Activated CD8-positive, alpha-beta memory T cell treated with anti-CD3 and anti-CD28 coated beads, Interleukin-2, amount 50 U/mL, for 24 hours (primary cell): ENCODE measurements at regions not wholly inside any gene's neighbourhood (a gene's known extent, or its start where the extent isn't known, plus 50 kb on each side); places are given as distances from the start of the nearest gene placed in this dataset.
"Not testable (repeated sequence)": the region's sequence is repeated elsewhere in the genome, so short reads cannot be mapped to it uniquely, and the experiment has no call there.

Experiments used
- DNase-seq: peaks from one replicate; pipeline ENCODE4 v3.0.0-alpha.2; 2020; ENCODE audit errors: extremely low read depth

DNA sequence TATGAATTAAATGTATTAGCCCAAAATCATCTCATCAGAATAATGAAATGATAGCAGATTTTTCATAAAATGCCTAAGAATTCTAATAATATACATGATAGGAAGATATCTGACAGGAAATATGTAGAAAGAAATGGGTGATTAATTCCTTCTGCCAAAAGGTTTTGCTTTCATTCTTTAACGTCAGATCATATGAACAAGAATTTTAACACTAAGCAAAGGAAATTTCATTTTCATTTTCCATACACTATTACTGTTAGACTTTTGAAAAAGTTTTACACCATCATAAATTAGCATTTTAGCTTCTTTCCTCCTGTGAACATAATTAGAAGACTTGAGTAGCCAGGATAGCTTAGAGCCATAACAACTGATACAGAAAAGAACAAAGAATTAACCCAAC, 1099.9 kb downstream of the NSUN3 start:
- DNase-seq: no peak

DNA sequence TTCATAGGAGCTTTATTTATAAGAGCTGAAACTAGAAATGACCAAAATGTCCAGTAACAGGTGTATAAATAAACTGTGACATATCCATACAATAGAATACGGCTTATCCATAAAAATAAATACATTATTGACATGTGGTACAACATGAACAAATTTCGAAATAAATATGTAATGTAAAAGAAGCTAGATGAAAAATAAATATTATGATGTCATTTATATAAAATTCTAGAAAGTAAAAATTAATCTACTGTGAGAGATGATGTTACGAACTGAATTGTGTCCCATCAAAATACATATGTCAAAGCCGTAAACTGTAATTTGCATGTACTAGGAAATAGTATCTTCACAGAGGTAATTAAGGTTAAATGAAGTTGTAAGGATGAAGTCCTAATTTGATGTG, 1104.9 kb downstream of the NSUN3 start:
- no peak for DNase-seq

DNA sequence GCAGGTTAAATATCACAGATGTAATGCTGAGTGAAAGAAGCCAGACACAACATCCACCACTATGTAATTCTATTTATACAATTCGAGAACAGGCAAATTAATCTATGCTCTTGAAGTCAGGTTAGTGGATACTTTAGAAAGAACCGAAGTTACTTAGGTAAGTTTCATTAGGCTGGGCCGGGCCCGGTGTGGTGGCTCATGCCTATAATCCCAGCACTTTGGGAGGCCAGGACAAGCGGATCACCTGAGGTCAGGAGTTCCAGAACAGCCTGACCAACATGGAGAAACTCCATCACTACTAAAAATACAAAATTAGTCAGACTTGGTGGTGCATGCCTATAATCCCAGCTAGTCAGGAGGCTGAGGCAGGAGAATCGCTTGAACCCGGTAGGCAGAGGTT, 1105.7 kb downstream of the NSUN3 start:
- no peak for DNase-seq

DNA sequence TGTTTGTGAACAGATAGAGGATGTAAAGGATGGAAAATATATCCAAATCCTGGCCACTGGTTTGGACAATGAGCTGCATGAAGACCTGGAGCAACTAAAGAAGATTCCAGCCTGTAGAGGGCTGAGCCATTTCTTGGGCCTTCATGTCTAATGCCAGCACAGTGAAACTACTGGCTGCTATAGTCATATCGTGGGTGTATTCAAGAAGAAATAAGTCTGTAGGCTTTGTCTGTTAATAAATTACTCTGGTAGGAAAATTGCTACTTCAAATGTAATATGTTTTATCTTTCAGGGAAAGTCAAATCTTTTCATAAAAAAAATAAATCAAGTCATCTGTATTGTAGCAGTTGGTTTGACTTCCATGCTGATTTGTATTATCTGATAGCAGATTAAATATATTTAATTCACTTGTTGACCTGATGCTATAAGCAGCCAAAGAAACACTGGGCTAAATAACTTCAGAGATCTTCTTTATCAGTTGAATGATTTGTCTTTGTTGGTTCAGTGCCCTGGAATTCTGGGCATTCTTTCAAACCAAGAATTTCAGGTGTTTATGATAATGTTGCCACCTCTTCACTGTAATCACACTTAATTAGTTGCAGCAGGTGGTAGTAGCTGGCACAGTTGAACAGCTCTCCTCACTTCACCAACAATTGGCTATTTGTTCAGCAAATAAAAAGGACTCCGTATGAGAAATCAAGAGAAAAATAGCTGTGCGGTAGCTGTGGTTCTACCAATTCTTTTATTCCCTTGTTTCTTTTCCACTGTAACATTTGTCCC, 1109.5 kb downstream of the NSUN3 start:
- no peak for DNase-seq

DNA sequence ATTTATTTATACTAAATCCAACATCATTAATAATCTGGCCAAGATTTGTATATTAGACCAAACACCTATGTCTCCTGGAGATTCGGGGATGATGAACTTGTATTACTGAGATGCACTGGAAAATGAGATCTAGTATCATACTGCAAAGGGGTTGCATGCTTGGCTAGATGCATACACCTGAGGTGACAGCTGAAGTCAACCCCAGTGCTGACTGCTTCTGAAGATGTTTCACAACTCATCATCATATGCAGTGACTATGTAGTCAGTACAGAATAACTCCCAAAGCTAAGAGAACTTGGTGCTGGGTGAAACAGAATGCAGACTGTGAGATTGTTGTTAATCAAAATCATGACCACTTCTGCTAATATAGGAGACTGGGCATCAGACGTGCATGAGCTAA, 1114.2 kb downstream of the NSUN3 start:
- no peak for DNase-seq

DNA sequence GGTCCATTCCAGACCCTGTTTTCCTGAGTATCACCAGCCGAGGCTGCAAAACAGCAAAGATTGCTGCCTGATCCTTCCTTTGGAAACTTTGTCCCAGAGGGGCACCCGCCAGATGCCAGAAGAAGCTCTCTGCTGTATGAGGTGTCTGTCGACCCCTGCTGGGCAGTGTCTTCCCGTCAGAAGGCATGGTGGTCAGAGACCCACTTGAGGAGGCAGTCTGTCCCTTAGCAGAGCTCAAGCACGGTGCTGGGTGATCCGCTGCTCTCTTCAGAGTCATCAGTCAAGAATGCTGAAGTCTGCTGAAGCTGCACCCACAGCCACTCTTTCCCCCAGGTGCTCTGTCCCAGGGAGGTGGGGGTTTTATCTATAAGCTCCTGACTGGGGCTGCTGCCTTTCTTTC, 1121.2 kb downstream of the NSUN3 start:
- DNase-seq: no peak

DNA sequence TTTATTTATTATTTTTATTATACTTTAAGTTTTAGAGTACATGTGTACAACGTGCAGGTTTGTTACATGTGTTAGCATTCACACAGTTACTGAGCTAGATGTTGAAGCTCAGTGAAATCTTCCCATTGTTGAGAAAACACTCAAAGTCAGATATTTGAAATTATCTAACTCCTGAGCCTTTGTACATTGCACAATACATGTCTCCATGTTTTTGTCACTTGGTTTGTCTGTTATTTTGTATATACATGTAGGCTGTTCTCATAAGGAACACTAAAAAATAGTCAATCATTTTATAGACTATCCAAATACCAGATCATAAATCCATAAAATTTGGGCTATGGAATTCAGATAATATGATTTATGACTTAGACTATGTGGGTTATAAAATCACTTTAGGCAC, 1126.5 kb downstream of the NSUN3 start:
- no peak for DNase-seq

DNA sequence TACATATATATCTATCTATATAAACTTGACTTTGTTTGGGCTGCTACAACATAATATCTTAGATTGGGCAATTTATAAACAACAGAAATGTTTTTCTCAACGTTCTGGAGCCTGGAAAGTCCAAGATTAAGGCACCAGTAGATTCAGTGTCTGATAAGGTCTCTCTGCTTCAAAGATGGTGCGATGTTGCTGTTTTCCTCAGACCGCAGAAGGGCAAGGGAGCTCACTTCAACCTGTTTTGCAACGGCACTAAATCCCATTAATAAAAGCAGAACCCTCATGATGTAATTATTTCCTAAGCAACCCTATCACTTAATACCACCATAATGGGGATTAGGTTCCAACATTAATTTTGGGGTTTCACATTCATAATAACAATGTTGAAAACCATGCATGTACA, 1134.8 kb downstream of the NSUN3 start:
- no peak for DNase-seq

DNA sequence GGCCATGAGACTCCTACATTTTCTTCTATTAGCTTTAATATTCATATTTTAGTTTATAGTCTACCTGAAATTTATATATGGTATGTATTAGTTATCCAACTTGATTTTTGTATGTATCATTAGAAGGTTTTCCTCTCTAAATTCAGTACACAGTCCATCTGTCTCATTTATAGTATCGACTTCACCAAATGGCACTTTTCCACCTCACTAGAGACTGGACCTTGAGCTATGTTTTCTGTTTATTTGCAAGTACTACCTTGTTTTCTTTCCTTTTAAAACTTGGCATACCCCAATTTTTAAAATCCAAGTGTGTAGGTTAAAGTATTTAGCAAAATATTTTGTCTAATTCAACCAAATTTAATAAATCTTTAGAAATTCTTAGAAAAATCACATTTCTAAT, 1137.5 kb downstream of the NSUN3 start:
- no peak for DNase-seq

DNA sequence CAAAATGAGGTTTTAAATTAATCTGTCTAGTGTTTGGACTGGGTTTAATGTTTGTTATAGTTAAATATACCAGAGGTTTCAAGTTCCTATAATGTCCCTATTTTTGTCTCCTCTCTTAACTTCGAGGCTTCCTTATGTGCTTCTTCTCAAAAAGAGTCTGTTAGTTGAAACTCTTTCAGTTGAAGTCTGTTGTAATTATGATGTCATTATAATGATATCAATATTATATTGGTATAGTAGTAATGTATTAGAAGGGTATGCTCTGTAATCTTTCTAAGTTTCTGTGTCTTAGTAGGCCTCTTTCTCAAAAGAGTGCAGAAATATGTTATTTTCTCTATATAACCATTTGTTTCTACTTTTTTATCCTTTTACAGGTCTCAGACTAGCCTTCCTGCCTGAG, 1148.0 kb downstream of the NSUN3 start:
- DNase-seq: no peak

DNA sequence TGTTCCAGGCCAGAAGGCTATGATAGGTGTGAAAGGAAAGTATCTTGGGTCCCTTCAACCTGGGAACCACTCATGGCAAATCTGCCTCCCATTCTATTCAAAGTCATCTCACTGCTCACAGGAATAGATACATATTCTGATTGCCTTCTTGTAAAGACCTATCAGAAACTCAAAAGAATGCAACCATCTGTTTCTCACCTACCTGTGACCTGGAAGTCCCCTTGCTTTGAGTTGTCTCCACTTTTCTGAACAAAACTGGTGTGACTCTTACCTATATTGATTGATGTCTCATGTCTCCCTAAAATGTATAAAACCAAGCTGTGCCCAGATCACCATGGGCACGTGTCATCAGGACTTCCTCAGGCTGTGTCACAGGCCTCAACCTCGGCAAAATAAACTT, 1149.3 kb downstream of the NSUN3 start:
- DNase-seq: no peak

DNA sequence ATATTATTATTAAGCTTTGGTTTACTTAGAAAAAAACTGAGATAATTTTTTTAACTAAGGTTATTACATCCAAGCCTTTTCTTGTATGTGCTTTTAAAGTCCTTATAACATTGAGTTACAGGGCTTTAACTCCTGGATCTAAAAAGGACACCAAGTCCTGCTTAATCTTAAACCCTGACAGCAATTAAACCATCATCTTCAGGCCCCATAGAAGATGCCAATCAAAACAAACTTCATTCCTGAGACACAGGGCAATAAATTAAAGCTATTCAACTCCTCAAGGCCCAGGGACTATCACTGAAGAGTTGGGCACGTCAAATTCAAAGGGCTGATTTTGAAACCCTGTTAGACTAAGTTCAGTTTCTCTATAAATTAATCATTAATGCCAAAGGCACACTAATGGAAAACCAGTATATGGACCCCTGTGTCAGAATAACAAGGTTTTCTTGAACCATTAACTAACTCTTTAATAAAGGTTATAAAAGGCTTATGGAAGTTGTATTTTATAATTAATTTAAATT, 1152.6 kb downstream of the NSUN3 start:
- no peak for DNase-seq

DNA sequence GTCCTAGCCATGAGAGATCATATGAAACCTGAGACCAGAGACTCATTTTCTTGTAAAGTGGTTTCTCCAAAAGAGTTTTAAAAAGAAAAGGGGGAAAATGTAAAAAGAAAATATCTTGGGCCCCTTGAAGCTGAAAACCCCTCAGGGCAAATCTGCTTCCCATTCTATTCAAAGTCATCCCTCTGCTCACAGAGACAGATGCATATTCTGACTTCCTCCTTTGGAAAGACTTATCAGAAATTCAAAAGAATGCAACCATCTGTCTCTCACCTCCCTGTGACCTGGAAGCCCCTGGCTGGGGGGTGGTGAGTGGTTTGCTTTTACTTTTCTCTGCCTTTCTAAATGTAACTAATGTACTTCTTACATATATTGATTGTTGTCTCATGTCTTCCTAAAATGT, 1154.8 kb downstream of the NSUN3 start:
- DNase-seq: no peak

DNA sequence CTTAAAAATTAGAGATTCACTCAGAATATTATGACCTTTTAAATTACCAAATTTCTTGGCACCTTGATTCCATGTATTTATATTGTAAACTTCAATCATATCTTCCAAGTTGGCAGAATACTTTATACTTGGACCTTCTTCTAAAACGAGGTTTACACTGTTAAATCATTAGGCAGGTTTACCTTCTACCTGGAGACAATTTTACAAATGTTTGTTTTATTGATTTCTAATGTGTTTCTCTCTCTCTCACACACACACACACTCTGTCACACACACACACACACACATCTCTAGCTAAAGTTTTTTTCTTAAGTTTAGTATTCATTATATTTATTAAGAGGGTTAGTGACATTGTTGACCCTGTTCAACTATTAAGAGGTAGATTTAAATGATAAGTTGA, 1155.6 kb downstream of the NSUN3 start:
- DNase-seq: no peak

DNA sequence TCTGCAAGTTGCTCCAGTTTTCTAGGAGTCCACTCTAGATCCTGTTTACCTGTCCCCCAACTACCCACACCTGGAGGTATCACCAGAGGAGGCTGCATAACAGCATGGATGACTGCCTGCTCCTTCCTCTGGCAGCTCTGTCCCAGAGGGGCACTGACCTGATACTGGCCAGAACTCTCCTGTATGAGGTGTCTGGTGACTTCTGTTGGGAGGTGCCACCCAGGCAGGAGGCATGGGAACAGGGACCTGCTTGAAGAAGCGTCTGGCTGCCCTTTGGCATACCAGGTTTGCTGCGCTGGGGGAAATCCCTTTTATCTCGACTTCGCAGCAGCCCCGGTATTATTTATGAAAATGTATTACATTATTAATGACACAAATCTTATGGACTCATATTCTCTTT, 1163.6 kb downstream of the NSUN3 start:
- DNase-seq: no peak

DNA sequence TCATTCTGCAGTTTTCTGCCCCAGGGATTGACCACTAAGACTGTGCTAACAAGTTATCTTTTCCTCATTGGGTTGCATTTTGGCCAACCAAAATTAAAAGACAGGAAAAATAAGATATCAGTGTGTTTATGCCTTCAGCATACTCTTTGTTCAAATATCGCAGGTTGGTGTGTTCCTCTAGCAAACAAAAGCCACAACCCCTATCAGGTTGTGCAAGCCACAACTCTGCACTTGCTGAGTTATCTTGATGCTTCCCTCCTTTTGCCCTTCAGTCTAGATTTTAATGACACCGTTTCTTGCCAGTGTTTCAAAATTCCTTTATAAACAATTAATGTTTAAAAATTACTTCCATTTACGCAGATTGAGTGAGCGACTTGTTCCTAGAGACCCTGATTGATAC, 1164.2 kb downstream of the NSUN3 start:
- DNase-seq: no peak

DNA sequence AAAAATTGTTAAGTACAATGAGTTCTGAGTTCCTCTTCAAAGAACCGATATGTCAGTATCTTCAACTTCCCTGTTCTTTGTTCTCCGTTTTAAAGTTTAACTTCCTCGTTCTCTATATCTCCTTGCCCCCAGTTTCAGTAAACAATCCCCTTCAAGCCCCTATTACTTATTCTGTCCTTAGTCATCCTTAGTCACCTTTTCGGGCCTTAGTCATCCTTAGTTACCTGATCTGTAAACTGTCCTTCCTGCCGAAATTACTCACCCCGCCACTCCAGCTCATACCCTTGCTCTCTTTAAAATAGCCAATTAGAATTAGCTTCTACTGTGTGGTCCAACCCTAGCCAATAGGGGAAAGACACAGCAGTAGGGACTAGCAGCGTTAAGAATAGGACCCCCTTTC, 1165.6 kb downstream of the NSUN3 start:
- DNase-seq: no peak

DNA sequence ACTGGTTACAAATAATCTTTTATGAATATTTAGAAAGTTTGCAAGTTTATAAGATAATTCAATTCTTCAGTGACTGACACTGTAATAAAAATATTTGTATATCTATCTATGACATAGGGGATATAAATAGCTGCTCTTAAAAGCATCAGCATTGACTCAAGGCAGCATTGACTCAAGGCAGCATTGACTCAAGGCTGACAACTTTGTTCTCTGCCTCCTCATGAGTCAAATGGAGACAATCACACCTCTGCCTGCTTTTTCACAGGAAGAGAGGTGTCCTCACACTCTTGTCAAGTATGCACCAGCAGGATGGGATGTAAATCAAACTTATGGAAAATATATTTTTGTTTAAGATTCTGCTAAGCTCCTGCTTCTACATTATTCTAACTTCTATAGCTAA, 1173.1 kb downstream of the NSUN3 start:
- DNase-seq: no peak

DNA sequence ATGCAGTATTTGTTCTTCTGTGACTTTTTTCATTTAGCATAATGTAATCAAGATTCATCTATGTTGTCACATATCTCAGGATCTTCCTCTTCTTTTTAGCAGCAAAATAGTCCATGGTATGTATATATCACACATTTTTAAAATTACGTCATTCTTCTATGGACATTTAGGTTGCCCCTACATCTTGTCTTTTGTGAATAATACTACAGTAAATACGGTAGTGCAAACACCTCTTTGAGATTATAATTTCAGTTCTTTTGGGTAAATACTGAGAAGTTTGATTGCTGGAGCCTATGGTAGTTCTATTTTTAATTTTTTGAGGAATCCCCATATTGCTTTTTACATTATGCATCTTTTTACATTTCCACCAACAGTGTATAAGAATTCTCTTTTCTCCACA, 1174.9 kb downstream of the NSUN3 start:
- no peak for DNase-seq

DNA sequence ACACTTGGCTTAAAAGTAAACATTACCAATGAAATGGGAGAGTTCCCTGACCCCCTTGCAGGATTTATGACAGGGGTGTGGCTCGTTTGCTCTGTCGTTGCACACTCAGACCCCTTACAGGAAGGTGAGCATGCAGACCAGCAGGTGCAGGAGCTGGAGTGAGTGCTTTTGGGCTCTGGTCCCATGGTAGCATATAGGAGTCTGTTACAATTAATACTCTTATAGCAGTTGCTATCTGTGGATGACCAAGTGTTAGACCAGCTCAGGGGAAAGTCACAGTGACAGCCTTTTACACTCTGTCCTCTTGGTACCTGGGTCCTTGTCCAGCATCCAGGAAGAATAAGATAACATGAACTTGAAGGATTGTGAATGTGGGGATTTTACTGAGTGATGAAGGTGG, 1177.5 kb downstream of the NSUN3 start:
- no peak for DNase-seq

DNA sequence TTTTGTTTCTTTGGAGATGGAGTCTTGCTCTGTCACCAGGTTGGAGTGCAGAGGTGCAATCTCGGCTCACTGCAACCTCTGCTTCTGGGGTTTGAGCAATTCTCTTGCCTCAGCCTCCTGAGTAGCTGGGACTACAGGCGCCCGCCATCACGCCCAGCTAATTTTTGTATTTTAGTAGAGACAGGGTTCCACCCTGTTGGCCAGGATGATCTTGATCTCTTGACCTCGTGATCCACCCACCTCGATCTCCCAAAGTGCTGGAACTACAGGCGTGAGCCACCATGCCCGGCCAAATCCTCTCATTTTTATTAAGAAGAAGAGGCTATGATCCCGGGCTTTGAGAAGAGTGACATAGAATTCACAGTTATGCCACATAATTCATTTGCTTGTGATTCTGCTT, 1178.4 kb downstream of the NSUN3 start:
- not testable (repeated sequence) for DNase-seq

DNA sequence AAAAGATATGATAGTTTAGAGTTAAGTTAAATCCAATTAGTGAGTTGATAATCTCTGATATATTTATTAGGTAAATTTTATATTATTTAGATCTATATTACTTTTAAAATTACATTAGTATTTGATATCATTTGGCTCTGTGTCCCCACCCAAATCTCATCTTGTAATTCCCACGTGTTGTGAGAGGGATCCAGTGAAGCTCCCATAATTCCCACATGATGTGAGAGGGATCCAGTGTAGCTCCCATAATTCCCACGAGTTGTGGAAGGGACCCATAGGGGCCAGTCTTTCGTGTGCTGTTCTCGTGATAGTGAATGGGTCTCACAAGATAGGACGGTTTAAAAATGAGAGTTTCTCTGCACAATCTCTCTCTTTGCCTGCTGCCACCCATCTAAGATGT, 1183.6 kb downstream of the NSUN3 start:
- DNase-seq: no peak

DNA sequence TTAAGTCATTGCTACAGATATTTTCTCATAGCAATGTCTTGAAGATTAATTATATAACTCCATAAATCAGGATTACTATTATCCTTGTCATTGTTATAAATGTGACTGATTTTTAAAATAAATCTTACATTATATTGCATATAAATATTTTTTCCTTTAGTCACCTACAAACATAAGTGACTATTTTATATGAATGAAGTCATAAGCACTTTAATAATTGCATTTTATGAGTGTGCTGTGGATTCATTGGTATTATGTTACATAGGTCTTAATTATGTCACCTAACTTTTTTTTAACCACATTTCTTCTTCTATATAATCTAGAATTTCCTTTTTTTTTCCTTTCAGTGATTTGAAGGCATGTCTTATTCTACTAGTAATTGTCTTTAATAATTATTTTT, 1191.2 kb downstream of the NSUN3 start:
- no peak for DNase-seq

DNA sequence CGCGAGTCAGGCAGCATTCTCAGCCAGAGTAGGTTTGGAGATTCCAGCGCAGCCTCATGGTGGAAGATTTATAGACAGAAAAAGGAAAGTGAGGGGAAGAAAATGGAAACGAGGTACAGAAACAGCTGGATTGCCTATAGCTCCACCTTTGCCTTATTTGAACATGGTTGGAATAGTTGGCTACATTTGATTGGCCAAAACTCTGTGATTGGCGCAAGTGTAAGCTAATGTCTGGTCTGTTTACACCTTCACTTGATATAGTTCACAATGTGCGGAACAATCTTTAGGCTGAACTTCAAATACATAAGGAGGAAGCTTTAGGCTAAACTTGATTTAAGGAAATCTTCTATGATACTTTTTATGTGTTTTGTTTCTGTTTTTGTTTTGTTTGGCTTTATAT, 1191.9 kb downstream of the NSUN3 start:
- DNase-seq: no peak
